ENCODE measurements at regions not wholly inside any gene's neighbourhood (a gene's known extent, or its start where the extent isn't known, plus 50 kb on each side); places are given as distances from the start of the nearest gene placed in this dataset.

DNA sequence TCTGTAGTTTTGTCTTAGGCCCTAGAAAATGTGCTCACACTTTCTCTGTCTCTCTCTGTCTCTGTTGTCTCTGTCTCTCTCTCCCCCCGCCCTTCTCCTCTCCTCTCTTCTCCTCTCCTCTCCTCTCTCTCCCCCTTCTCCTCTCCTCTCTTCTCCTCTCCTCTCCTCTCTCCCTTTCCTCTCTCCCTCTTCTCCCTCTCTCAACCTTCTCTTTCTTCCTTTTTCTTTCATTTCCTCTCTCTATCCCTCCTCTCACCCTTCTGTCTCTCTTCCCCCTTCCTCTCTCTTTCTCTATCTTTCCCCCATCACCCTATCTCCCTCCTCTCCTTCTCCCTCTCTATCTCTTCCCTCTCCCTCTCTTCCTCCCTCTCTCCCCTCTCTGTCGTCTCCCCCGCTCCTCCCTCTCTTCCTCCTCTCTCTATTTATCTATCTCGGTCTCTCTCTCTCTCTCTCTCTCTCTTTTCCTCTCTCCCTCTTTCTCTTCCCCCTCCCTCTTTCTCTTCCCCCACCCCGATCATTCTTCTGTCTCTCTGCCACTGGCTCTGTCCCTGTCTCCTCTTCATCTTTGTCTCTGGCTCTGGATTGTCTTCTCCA lies 107.2 kb upstream of the C16orf82 start:
- TF ChIP-seq, protein P1, sequence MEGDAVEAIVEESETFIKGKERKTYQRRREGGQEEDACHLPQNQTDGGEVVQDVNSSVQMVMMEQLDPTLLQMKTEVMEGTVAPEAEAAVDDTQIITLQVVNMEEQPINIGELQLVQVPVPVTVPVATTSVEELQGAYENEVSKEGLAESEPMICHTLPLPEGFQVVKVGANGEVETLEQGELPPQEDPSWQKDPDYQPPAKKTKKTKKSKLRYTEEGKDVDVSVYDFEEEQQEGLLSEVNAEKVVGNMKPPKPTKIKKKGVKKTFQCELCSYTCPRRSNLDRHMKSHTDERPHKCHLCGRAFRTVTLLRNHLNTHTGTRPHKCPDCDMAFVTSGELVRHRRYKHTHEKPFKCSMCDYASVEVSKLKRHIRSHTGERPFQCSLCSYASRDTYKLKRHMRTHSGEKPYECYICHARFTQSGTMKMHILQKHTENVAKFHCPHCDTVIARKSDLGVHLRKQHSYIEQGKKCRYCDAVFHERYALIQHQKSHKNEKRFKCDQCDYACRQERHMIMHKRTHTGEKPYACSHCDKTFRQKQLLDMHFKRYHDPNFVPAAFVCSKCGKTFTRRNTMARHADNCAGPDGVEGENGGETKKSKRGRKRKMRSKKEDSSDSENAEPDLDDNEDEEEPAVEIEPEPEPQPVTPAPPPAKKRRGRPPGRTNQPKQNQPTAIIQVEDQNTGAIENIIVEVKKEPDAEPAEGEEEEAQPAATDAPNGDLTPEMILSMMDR (conservative IDR thresholded peaks at IDR 0.05; ENCODE audit: low read depth, low read length) = no peak
- TF ChIP-seq EZH2 (IDR thresholded peaks at IDR 0.05; ENCODE audit: borderline replicate concordance, low read depth, low read length, poor library complexity, severe bottlenecking) = no peak
